ENCODE measurements at regions not wholly inside any gene's neighbourhood (a gene's known extent, or its start where the extent isn't known, plus 50 kb on each side); places are given as distances from the start of the nearest gene placed in this dataset.
A peak's percentile ranks its signal among the peaks of the same experiment; 100 is the strongest.

DNA sequence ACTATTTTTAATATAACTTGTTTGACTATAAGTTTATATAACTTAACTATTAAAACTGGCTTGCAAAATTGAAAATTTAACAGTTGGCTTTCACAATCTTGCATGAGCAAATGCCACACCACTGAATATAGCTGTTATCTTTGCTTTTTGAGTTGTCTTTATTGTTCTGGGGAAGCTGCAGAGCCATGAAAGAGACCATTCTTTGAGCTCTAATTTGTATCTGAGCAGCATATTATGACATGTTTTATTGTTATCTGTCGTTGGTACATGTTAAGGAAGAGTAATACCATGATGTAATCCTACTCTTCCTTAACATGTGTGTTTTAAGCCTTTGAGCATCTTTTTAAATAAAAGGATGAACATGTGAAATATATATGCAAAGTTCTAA lies 97.1 kb upstream of the ANK2 start:
- no peak for DNase-seq

DNA sequence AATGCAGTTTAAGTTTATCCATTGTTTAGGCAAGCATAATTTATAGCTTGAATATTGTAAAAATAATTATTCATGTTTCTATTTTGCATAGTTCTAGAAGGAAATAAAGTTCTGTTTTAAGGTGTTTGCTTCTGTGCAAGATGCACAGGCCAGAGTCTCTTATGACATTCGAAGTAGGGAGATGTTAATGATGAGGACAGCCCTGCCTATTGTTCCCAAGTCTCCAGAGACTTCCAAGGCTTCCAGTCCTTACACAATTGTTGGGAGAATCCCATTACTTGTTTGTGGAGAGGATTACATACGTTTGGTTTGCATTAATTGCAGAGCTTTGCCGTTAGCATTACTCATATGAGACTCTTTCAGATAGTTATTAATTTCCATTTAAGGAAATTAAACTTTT lies 96.2 kb upstream of the ANK2 start:
- no peak for DNase-seq

DNA sequence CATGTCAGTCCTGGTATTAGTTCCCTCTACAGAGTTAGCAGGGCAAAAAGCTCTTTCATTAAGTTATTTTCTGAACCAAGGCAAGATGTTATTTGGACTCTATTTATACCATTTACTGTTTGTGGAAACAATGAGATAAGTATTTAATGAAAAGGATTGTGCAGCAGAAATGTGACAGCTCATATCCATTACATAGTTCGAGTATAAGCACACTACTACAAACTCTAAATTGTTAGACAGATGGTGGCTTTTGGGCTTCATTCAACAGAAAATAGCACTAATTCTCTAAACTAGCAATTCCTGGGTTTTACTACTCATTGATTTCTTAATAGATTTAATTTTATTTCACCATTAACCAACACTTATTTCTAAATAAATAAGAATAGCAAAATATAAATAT lies 95.2 kb upstream of the ANK2 start:
- DNase-seq: no peak

GRCh38 chr4:112956484-112956896 lies 93.0 kb upstream of the ANK2 start:
- DNase-seq: no peak

- DNase-seq: peak; percentile 9
Observed at GRCh38 chr4:112957764-112958163, 91.7 kb upstream of the ANK2 start.

- DNase-seq: no peak
Observed at GRCh38 chr4:112966701-112967488, 82.6 kb upstream of the ANK2 start.

DNA sequence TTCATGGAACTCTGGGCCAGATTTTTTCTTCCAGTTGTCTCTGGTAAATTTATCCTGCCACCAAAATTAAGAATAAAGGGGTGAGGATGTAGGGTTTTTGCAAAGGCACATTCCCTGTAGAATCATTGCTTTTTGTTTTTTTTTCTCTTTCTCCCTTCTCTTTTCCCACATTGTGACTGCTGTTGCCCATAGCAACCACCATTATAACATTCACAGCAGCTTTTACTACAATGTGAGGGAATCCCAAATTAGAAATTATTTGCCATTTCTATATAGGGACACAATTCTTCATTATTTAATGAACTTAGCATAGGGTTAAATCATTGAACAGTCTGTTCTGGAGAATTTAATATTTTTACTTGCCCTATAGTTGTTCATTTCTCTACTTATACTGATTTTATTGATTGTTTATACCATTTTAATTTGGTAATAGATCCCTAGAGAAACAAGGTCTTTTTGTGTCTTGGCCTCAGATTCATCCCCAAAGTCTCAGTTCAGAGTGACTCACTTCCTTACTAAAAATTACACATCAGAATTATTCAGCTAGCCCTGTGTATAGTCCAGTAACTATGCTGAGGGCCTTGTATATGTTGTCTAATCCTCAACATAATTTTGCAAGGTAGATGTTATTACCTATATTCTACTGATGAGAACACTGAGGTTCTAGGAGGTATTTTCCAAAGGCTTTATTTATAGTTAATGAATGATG lies 80.8 kb upstream of the ANK2 start:
- DNase-seq: no peak

DNA sequence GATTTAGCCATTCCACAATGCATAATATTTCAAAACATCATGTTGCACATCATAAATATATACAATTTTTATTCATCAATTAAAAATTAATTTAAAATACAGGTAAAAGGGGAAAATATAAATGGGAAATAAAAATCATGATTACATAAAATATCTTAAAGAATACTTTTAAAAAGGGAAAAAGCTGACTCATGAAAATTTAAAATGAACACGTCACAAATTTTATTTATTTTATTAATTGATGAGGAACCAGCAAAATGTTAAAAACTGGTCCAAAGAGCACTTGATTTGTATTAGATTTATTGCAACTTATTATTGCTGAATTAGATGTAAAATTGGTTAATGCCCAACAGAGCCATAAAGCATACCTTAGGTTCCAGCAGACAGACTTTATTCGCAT lies 78.5 kb upstream of the ANK2 start:
- DNase-seq: no peak

DNA sequence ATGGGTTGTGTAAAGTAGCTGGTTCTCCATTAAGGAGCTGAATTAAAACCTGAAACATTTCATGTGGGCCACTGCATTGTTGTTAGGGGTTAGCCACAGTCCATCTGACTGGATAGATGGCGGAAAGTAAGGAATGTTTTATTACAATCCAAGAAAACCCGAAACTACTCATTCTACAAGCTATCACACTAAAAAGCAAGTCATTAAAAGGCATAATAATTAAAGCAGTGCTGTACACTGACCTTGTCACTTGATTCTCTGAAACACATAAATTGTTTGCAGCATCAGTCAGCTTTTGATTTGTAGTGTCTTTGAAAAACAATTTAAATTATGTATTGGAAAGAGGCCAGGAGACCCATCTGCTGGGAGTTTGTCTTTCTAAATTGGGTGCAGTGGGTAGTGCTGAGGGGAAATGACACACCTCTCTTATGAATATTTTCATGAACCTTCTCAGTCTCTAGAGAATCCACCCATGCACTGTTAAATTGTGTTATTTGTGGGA lies 75.7 kb upstream of the ANK2 start:
- DNase-seq: no peak

GRCh38 chr4:112975567-112976355 lies 73.7 kb upstream of the ANK2 start:
- DNase-seq: no peak

DNA sequence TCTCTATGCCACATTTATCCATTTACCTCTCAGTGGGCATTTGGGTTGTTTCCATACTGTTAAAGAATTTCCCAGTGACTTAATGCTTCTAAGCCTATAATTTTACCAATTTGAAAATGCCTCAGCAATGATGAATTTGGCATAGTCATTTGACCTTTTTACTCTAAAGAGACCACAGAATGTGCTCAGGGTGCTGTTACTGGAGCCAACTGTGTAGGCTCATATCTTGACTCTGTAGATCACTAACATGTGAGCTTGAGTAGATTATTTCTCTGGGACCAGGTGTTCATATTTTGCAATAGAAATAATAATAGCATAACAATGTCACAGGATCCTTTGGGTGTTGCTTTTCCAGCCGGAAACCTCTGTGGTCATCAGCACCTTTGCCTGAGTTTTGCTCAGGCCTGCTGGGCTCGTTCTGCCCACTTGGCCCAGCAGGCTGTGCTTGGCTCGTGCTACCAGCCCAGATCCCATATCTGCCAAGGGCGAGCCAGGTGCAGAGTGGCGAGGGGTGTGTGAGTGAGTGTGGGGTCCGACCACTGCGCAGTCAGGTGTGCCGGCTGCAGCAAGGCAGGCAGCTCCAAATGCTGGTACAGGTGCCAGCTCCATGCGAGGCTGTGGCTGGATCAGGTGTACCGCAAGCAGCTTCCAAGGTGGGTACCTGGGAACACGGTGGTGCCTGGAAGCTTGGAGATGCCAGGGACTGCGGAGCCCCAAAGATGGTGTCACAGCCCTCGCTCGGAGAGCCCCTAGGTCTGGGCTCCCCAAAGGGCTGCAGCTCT lies 70.6 kb upstream of the ANK2 start:
- DNase-seq: no peak

GRCh38 chr4:112979881-112980421 lies 69.5 kb upstream of the ANK2 start:
- DNase-seq: no peak

- no peak for DNase-seq
Observed at GRCh38 chr4:112982680-112983079, 66.8 kb upstream of the ANK2 start.

DNA sequence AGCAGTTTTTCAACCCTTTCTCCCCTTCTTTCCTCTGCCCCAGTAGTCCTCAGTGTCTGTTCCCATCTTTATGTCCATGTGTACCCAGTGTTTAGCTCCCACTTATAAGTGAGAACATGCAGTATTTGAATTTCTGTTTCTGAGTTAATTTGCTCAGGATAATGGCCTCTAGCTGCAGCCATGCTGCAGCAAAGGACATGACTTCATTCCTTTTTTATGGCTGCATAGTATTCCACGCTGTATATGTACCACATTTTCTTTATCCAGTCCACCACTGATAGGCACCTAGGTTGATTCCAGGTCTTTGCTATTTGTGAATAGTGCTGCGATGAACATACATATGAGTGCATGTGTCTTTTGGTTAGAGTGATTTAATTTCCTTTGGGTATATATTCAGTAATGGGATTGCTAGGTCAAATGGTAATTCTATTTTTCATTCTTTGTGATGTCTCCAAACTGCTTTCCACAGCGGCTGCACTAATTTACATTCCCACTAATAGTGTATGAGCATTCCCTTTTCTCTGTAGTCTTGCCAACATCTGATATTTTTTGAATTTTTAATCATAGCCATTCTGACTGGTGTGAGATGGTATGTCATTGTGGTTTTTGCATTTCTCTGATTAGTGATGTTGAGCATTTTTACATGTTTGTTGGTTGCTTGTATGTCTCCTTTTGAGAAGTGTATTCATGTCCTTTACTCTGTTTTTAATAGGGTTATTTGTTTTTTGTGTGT lies 54.6 kb upstream of the ANK2 start:
- DNase-seq: no peak

Data from activated gamma-delta T cell (primary cell).